Lower leg skin (tissue), 3 donors: ENCODE measurements at regions not wholly inside any gene's neighbourhood (a gene's known extent, or its start where the extent isn't known, plus 50 kb on each side); places are given as distances from the start of the nearest gene placed in this dataset.

Experiments
- CTCF ChIP-seq, 3 donors: fragments of 450-650 bp; IDR thresholded peaks; one replicate each; pipeline ENCODE4 v1.5.1; 2016; ENCODE audit warnings: antibody characterized with exemption in 3 of 3, mild to moderate bottlenecking in 3 of 3, moderate library complexity in 2 of 3
- POLR2A ChIP-seq, 2 donors: fragments of 450-650 bp; IDR thresholded peaks; one replicate each; pipeline ENCODE4 v1.6.1; 2016 to 2017; ENCODE audit warnings: antibody characterized with exemption in 2 of 2, mild to moderate bottlenecking in 1 of 2, moderate library complexity in 1 of 2

- TF ChIP-seq CTCF (IDR thresholded peaks at IDR 0.05) (no peak), POLR2A (IDR thresholded peaks at IDR 0.05) (no peak)
Measured at GRCh38 chr21:23021481-23021880, 2023.3 kb downstream of the NCAM2 start.
